SK-N-SH (cell line): ENCODE measurements at regions not wholly inside any gene's neighbourhood (a gene's known extent, or its start where the extent isn't known, plus 50 kb on each side); places are given as distances from the start of the nearest gene placed in this dataset.

Experiments used
- CTCF ChIA-PET: fragments of 300-600, 350-600 bp; formaldehyde crosslinking; extraction: SDS; loops from one replicate; lab custom pipeline; 2021; lab: Yijun Ruan, JAX
- POLR2A ChIA-PET: fragments of 350-600 bp; sonication (Branson Sonifier 250); formaldehyde crosslinking; extraction: SDS; loops from one replicate; lab custom pipeline; 2020; ENCODE audit warnings: antibody characterized with exemption, inconsistent platforms; lab: Yijun Ruan, JAX
- DNase-seq: peaks from one replicate; pipeline ENCODE4 v3.0.0; 2012
- H2AFZ ChIP-seq: fragments of 200-600 bp; sonication (generic); 2 replicates; pipeline ENCODE4 v1.8.1; 2016; ENCODE audit warnings: antibody characterized with exemption, mild to moderate bottlenecking, low read depth
- H3F3A ChIP-seq: fragments of 200-600 bp; sonication (generic); replicated peaks from 2 replicates; pipeline ENCODE3; 2016; ENCODE audit warnings: antibody characterized with exemption, mild to moderate bottlenecking; ENCODE audit not compliant: insufficient read depth
- H3K27ac ChIP-seq, 2 experiments: fragments of 200-500 bp in 1 of 2; fragments of 200-600 bp in 1 of 2; sonication (Bioruptor generic) in 1 of 2; sonication (generic), shearing (Covaris generic) in 1 of 2; 2 replicates each; pipeline versions ENCODE4 v1.5.1 to v1.6.1; 2014 to 2016; ENCODE audit warnings: low read depth in 2 of 2, inconsistent platforms in 1 of 2, low read length in 1 of 2, mild to moderate bottlenecking in 1 of 2, mixed read lengths in 1 of 2
- H3K27me3 ChIP-seq: fragments of 200-600 bp; sonication (generic), shearing (Covaris generic); 2 replicates; pipeline ENCODE4 v1.6.1; 2016; ENCODE audit warnings: mixed run types; ENCODE audit not compliant: insufficient read depth
- H3K36me3 ChIP-seq, 2 experiments: fragments of 200-500 bp in 1 of 2; fragments of 200-600 bp in 1 of 2; sonication (Bioruptor generic) in 1 of 2; sonication (generic) in 1 of 2; replicated peaks in 1 of 2; 2 replicates each; pipeline versions ENCODE3 to v1.5.1; 2014 to 2016; ENCODE audit warnings: low read length in 1 of 2, mild to moderate bottlenecking in 1 of 2; ENCODE audit not compliant: insufficient read depth in 2 of 2, control insufficient read depth in 1 of 2
- H3K4me1 ChIP-seq, 2 experiments: fragments of 200-500 bp in 1 of 2; fragments of 200-600 bp in 1 of 2; sonication (Bioruptor generic) in 1 of 2; sonication (generic), shearing (Covaris generic) in 1 of 2; 2 replicates each; pipeline versions ENCODE4 v1.5.1 to v1.6.1; 2014 to 2016; ENCODE audit warnings: low read depth in 1 of 2, low read length in 1 of 2, mixed run types in 1 of 2; ENCODE audit not compliant: insufficient read depth in 2 of 2, control insufficient read depth in 1 of 2
- H3K4me2 ChIP-seq: fragments of 200-600 bp; sonication (generic), shearing (Covaris generic); 2 replicates; pipeline ENCODE4 v1.6.1; 2017; ENCODE audit warnings: mixed run types
- H3K4me3 ChIP-seq, 2 experiments: fragments of 200-500 bp in 1 of 2; fragments of 200-600 bp in 1 of 2; sonication (Bioruptor generic) in 1 of 2; sonication (generic), shearing (Covaris generic) in 1 of 2; 2 replicates each; pipeline versions ENCODE4 v1.5.1 to v1.8.1; 2014 to 2016; ENCODE audit warnings: low read depth in 2 of 2, inconsistent platforms in 1 of 2, low read length in 1 of 2, mild to moderate bottlenecking in 1 of 2, mixed read lengths in 1 of 2, moderate library complexity in 1 of 2
- H3K79me2 ChIP-seq: fragments of 200-600 bp; sonication (generic); 2 replicates; pipeline ENCODE4 v1.8.1; 2017; ENCODE audit warnings: mild to moderate bottlenecking; ENCODE audit not compliant: insufficient read depth
- H3K9ac ChIP-seq: fragments of 200-600 bp; sonication (generic); 2 replicates; pipeline ENCODE4 v1.6.1; 2017; ENCODE audit warnings: mixed run types
- H3K9me2 ChIP-seq: fragments of 200-600 bp; sonication (generic); 2 replicates; pipeline ENCODE4 v1.6.1; 2017; ENCODE audit warnings: mixed run types
- H3K9me3 ChIP-seq: fragments of 200-600 bp; sonication (generic); 2 replicates; pipeline ENCODE4 v1.6.1; 2017; ENCODE audit warnings: mixed run types, mild to moderate bottlenecking, moderate library complexity
- H4K20me1 ChIP-seq: fragments of 200-600 bp; sonication (generic); 2 replicates; pipeline ENCODE4 v1.6.1; 2017; ENCODE audit warnings: mild to moderate bottlenecking, mixed run types; ENCODE audit not compliant: insufficient read depth
- CHD2 ChIP-seq: fragments of 150-350 bp; IDR thresholded peaks from 2 replicates; pipeline ENCODE4 v1.6.1; 2018; ENCODE audit warnings: low read length; ENCODE audit not compliant: partially characterized antibody
- ELF1 ChIP-seq: IDR thresholded peaks from 2 replicates; pipeline ENCODE4 v1.4.0; 2012
- EZH2phosphoT487 ChIP-seq: fragments of 200-600 bp; sonication (generic); IDR thresholded peaks from 2 replicates; pipeline ENCODE4 v1.6.1; 2017; ENCODE audit warnings: low read depth, mixed run types, mild to moderate bottlenecking, antibody characterized with exemption, moderate library complexity, borderline replicate concordance
- FOXM1 ChIP-seq: IDR thresholded peaks from 2 replicates; pipeline ENCODE4 v1.4.0; 2012; ENCODE audit warnings: low read depth, mild to moderate bottlenecking
- GABPA ChIP-seq: IDR thresholded peaks from 2 replicates; pipeline ENCODE4 v1.4.0; 2012; ENCODE audit warnings: low read depth, mild to moderate bottlenecking
- GATA2 ChIP-seq: sonication (generic); formaldehyde crosslinking; IDR thresholded peaks from 2 replicates; pipeline ENCODE4 v1.5.0; 2020; ENCODE audit warnings: mild to moderate bottlenecking, missing genetic modification reagents
- JUND ChIP-seq: IDR thresholded peaks from 2 replicates; pipeline ENCODE4 v1.4.0; 2012
- MXI1 ChIP-seq: IDR thresholded peaks from 2 replicates; pipeline ENCODE4 v1.6.1; 2012; ENCODE audit warnings: mild to moderate bottlenecking, low read depth, low read length, improper control_type of control experiment
- NFIC ChIP-seq: IDR thresholded peaks from 2 replicates; pipeline ENCODE4 v1.4.0; 2012; ENCODE audit warnings: borderline replicate concordance
- NRF1 ChIP-seq: IDR thresholded peaks from 2 replicates; pipeline ENCODE4 v1.6.1; 2012; ENCODE audit warnings: low read depth, mild to moderate bottlenecking, low read length
- POLR2AphosphoS5 ChIP-seq: IDR thresholded peaks from 2 replicates; pipeline ENCODE4 v1.6.1; 2012; ENCODE audit warnings: low read depth, low read length
- RAD21 ChIP-seq: IDR thresholded peaks from 2 replicates; pipeline ENCODE4 v1.6.1; 2012; ENCODE audit warnings: mild to moderate bottlenecking, low read length
- RFX5 ChIP-seq: IDR thresholded peaks from 2 replicates; pipeline ENCODE4 v1.6.1; 2012; ENCODE audit warnings: mild to moderate bottlenecking, improper control_type of control experiment, low read length
- SIN3A ChIP-seq: IDR thresholded peaks from 2 replicates; pipeline ENCODE4 v1.6.1; 2012; ENCODE audit warnings: low read depth, mild to moderate bottlenecking, low read length, moderate library complexity, borderline replicate concordance
- TAF1 ChIP-seq: IDR thresholded peaks from 2 replicates; pipeline ENCODE4 v1.6.1; 2012; ENCODE audit warnings: low read depth, mild to moderate bottlenecking, low read length, moderate library complexity, borderline replicate concordance
- TCF12 ChIP-seq: IDR thresholded peaks from 2 replicates; pipeline ENCODE4 v1.4.0; 2012
- YY1 ChIP-seq: IDR thresholded peaks from 2 replicates; pipeline ENCODE4 v1.4.0; 2012; ENCODE audit warnings: low read depth, mild to moderate bottlenecking
- WGBS: methylation state at CpG from one replicate; pipeline ENCODE4 v1.1.6; 2017; ENCODE audit warnings: low lambda C conversion rate; 5-methylcytosine and 5-hydroxymethylcytosine counted together
- TF ChIP-seq, protein P1 (sequence below): fragments of 200-600 bp; sonication (generic); IDR thresholded peaks from 2 replicates; pipeline ENCODE4 v1.6.1; 2017; ENCODE audit warnings: antibody characterized with exemption, mild to moderate bottlenecking, moderate library complexity
- TF ChIP-seq, protein P2 (sequence below): IDR thresholded peaks from 2 replicates; pipeline ENCODE4 v1.4.0; 2012; ENCODE audit warnings: low read depth, borderline replicate concordance
- TF ChIP-seq, protein P3 (sequence below): IDR thresholded peaks from 2 replicates; pipeline ENCODE4 v1.6.1; 2012; ENCODE audit warnings: mild to moderate bottlenecking, low read depth, low read length, moderate library complexity
- TF ChIP-seq, protein P4 (sequence below): fragments of 150-350 bp; IDR thresholded peaks from 2 replicates; pipeline ENCODE4 v1.6.1; 2016; ENCODE audit warnings: mild to moderate bottlenecking, low read depth, low read length
- TF ChIP-seq, protein P5 (sequence below): fragments of 150-350 bp; IDR thresholded peaks from 2 replicates; pipeline ENCODE4 v1.6.1; 2017; ENCODE audit warnings: antibody characterized with exemption, low read length, low read depth, borderline replicate concordance

DNA sequence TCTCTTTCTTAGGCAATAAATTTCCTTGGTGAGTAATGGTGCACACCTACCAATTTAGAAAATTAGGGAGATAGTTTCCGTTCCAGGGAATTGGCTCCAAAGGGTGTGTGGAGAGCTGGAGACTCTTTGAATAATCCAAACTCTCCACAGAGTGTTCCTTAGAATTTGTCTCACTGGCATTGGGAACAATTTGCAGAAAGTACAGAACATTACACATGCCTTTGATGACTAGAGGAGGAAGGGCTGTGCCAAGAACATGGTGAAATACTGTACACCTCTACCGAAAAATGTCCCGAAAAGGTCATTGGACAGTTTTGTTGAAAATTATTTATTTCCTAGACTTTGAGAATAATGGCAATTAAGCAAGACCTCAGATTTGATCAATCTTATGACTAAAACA lies 214.2 kb upstream of the MPDZ start (continued):
- TF ChIP-seq, protein P1, sequence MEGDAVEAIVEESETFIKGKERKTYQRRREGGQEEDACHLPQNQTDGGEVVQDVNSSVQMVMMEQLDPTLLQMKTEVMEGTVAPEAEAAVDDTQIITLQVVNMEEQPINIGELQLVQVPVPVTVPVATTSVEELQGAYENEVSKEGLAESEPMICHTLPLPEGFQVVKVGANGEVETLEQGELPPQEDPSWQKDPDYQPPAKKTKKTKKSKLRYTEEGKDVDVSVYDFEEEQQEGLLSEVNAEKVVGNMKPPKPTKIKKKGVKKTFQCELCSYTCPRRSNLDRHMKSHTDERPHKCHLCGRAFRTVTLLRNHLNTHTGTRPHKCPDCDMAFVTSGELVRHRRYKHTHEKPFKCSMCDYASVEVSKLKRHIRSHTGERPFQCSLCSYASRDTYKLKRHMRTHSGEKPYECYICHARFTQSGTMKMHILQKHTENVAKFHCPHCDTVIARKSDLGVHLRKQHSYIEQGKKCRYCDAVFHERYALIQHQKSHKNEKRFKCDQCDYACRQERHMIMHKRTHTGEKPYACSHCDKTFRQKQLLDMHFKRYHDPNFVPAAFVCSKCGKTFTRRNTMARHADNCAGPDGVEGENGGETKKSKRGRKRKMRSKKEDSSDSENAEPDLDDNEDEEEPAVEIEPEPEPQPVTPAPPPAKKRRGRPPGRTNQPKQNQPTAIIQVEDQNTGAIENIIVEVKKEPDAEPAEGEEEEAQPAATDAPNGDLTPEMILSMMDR: no peak
- TF ChIP-seq CHD2: no peak
- TF ChIP-seq SIN3A: no peak

DNA sequence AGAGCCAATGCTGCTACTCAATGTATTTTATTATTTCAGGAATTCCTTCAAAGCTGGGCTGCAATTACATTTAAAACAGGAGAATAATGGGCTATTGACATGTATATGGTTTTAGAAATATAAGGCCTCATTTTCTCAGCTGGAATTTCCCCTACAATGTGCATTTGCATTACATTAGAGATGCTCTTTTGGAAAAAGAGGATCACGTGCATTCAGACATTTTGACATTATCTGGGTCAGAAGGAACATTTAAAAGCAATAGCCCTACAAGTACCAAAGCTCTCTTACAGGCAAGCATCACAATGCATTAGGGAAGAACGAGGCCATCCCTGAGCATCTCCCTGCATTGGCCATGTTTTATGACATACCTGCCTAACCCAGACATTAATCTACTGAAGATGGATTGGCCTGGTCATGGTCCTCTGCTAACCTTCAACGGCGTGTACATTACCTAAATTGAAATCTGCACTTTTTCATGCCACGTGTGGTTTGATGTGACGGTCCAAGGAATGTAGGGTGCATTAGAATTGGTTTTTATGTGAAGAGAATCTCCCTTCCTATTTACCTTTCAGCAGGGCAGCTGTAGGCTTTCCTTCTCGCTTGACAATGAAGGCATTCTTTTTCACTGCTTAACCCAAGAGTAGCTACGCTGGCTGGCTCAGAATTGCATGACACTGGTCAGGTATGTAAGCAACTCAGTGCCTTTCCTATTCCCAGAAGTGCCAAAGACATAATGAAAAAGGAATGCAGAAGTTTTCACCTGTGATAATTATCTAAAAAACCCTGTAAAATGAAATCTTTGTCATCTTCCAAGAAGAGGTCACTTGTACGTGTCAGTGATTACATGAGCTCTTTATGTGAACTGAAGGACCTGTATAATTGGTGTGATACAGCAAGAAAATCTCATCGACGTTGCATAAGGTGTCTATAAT lies 212.3 kb upstream of the MPDZ start:
- Histone ChIP-seq H3F3A (no peaks in the 10 kb centered on the region), H3K4me3 (no peak overlapping the region)
- TF ChIP-seq JUND (no peak), NRF1 (no peak), TAF1 (no peak), GABPA (no peak), POLR2AphosphoS5 (no peak), FOXM1 (no peak), CHD2 (no peak), GATA2 (no peak), EZH2phosphoT487 (no peak), RAD21 (no peak), ELF1 (no peak), MXI1 (no peak), NFIC (no peak), TCF12 (no peak), RFX5 (no peak), YY1 (no peak)
- TF ChIP-seq, protein P2, sequence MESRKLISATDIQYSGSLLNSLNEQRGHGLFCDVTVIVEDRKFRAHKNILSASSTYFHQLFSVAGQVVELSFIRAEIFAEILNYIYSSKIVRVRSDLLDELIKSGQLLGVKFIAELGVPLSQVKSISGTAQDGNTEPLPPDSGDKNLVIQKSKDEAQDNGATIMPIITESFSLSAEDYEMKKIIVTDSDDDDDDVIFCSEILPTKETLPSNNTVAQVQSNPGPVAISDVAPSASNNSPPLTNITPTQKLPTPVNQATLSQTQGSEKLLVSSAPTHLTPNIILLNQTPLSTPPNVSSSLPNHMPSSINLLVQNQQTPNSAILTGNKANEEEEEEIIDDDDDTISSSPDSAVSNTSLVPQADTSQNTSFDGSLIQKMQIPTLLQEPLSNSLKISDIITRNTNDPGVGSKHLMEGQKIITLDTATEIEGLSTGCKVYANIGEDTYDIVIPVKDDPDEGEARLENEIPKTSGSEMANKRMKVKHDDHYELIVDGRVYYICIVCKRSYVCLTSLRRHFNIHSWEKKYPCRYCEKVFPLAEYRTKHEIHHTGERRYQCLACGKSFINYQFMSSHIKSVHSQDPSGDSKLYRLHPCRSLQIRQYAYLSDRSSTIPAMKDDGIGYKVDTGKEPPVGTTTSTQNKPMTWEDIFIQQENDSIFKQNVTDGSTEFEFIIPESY: no peak
- TF ChIP-seq, protein P3, sequence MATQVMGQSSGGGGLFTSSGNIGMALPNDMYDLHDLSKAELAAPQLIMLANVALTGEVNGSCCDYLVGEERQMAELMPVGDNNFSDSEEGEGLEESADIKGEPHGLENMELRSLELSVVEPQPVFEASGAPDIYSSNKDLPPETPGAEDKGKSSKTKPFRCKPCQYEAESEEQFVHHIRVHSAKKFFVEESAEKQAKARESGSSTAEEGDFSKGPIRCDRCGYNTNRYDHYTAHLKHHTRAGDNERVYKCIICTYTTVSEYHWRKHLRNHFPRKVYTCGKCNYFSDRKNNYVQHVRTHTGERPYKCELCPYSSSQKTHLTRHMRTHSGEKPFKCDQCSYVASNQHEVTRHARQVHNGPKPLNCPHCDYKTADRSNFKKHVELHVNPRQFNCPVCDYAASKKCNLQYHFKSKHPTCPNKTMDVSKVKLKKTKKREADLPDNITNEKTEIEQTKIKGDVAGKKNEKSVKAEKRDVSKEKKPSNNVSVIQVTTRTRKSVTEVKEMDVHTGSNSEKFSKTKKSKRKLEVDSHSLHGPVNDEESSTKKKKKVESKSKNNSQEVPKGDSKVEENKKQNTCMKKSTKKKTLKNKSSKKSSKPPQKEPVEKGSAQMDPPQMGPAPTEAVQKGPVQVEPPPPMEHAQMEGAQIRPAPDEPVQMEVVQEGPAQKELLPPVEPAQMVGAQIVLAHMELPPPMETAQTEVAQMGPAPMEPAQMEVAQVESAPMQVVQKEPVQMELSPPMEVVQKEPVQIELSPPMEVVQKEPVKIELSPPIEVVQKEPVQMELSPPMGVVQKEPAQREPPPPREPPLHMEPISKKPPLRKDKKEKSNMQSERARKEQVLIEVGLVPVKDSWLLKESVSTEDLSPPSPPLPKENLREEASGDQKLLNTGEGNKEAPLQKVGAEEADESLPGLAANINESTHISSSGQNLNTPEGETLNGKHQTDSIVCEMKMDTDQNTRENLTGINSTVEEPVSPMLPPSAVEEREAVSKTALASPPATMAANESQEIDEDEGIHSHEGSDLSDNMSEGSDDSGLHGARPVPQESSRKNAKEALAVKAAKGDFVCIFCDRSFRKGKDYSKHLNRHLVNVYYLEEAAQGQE: no peak
- TF ChIP-seq, protein P4, sequence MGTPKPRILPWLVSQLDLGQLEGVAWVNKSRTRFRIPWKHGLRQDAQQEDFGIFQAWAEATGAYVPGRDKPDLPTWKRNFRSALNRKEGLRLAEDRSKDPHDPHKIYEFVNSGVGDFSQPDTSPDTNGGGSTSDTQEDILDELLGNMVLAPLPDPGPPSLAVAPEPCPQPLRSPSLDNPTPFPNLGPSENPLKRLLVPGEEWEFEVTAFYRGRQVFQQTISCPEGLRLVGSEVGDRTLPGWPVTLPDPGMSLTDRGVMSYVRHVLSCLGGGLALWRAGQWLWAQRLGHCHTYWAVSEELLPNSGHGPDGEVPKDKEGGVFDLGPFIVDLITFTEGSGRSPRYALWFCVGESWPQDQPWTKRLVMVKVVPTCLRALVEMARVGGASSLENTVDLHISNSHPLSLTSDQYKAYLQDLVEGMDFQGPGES: no peak
- TF ChIP-seq, protein P5, sequence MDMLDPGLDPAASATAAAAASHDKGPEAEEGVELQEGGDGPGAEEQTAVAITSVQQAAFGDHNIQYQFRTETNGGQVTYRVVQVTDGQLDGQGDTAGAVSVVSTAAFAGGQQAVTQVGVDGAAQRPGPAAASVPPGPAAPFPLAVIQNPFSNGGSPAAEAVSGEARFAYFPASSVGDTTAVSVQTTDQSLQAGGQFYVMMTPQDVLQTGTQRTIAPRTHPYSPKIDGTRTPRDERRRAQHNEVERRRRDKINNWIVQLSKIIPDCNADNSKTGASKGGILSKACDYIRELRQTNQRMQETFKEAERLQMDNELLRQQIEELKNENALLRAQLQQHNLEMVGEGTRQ: no peak
- TF ChIP-seq, all 33 proteins: peak for 0
- no peaks in the 10 kb centered on the region for H3K79me2 ChIP-seq
- H3K27ac ChIP-seq: no peak overlapping the region
- DNase-seq: no peak
- 68% methylated on average over 11 of the region's 11 CpGs for WGBS
- no peak overlapping the region for H3K4me2 ChIP-seq
- POLR2A ChIA-PET: no interaction called here
- H2AFZ ChIP-seq: no peak overlapping the region
- H4K20me1 ChIP-seq: no peaks in the 10 kb centered on the region
- CTCF ChIA-PET: no interaction called here
- H3K4me1 ChIP-seq: no peaks in the 10 kb centered on the region
- H3K36me3 ChIP-seq: no peaks in the 10 kb centered on the region
- no peaks in the 10 kb centered on the region for H3K9me3 ChIP-seq
- no peak overlapping the region for H3K9ac ChIP-seq
- H3K9me2 ChIP-seq: no peaks in the 10 kb centered on the region
- H3K27me3 ChIP-seq: no peaks in the 10 kb centered on the region
